ENCODE measurements at regions not wholly inside any gene's neighbourhood (a gene's known extent, or its start where the extent isn't known, plus 50 kb on each side); places are given as distances from the start of the nearest gene placed in this dataset.
A peak's percentile ranks its signal among the peaks of the same experiment; 100 is the strongest.
"Not testable (repeated sequence)": the region's sequence is repeated elsewhere in the genome, so short reads cannot be mapped to it uniquely, and the experiment has no call there.

- H3K9me3 ChIP-seq, result peaks cover 0 to 4% (median 0%) of the 10 kb centered on the region in 4 donors
- H3K27me3 ChIP-seq, result no peaks in the 10 kb centered on the region
- DNase-seq (ENCODE audit: extremely low spot score), result no peak
- H3K36me3 ChIP-seq, result no peaks in the 10 kb centered on the region
- no peak overlapping the region for H3K4me3 ChIP-seq
- H3K27ac ChIP-seq (replicated peaks in 1 of 4), result no peak overlapping the region
- no peaks in the 10 kb centered on the region for H3K4me1 ChIP-seq
- WGBS, result 90% methylated on average over 7 of the region's 7 CpGs
- no peak for TF ChIP-seq POLR2AphosphoS5 (IDR thresholded peaks at IDR 0.05)
- TF ChIP-seq CTCF (IDR thresholded peaks at IDR 0.05), result no peak
- no peak for TF ChIP-seq POLR2A (IDR thresholded peaks at IDR 0.05; ENCODE audit: low read depth)
- TF ChIP-seq EP300 (IDR thresholded peaks at IDR 0.05), result no peak
- intact Hi-C loops (cut with DNase I), result no loop called here
These were observed 111.1 kb upstream of the CAB39 start for GRCh38 chr2:230601510-230601909.

DNA sequence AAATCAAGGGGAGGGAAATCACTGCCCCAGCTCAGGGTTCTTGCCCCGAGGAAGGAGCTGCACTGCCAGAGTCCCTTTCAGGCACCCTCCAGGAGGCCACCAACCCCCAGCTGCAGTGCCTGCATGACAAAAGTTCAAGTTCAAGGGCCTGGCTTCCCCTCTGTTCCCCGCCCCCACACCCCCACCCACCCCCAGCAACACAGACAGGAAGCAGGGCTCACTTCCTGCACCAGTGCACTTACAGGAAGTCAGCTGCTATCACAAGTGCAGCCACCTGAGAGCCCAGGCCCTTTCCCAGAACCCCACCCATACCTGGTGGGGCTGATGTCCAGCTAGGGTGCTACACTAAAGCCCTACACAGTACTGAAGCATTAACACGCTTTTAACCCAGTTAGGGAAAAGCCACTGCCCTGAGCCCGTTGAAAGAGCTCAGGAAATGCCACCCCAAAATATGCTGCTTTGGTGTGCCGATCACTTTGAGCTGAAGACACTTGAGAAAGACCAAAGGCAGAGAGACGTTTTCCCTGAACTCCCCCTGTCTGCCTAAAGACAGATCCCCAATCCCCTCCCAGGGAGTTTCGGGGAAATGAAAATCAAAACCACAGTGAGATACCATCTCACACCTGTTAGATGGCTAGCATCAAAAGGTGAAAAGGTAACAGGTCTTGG lies 109.9 kb upstream of the CAB39 start:
- TF ChIP-seq POLR2A (IDR thresholded peaks at IDR 0.05; ENCODE audit: low read depth) (no peak), CTCF (IDR thresholded peaks at IDR 0.05) (no peak), EP300 (IDR thresholded peaks at IDR 0.05) (no peak), POLR2AphosphoS5 (IDR thresholded peaks at IDR 0.05) (no peak)
- 59% methylated on average over 5 of the region's 7 CpGs for WGBS
- Histone ChIP-seq H3K4me3 (no peak overlapping the region), H3K27ac (replicated peaks in 1 of 4) (no peak overlapping the region), H3K27me3 (no peaks in the 10 kb centered on the region), H3K4me1 (no peaks in the 10 kb centered on the region), H3K36me3 (no peaks in the 10 kb centered on the region), H3K9me3 (peaks cover 0 to 4% (median 0%) of the 10 kb centered on the region in 4 donors)
- intact Hi-C loops (cut with DNase I), result no loop called here
- no peak for DNase-seq (ENCODE audit: extremely low spot score)

- H3K4me1 ChIP-seq; H3K27me3 ChIP-seq; H3K27ac ChIP-seq (replicated peaks in 1 of 4); DNase-seq (ENCODE audit: extremely low spot score); intact Hi-C loops (cut with DNase I); H3K9me3 ChIP-seq; H3K36me3 ChIP-seq; H3K4me3 ChIP-seq: not testable (repeated sequence)
These were observed 109.3 kb upstream of the CAB39 start for GRCh38 chr2:230603317-230603716.

DNA sequence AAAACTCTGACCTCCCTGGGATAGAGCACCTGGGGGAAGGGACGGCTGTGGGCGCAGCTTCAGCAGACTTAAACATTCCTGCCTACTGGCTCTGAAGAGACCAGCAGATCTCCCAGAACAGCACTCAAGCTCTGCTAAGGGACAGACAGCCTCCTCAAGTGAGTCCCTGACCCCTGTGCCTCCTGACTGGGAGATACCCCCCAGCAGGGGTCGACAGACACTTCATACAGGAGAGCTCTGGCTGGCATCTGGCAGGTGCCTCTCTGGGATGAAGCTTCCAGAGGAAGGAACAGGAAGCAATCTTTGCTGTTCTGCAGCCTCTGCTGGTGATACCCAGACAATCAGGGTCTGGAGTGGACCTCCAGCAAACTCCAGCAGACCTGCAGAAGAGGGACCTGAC lies 108.5 kb upstream of the CAB39 start:
- H3K9me3 ChIP-seq; DNase-seq (ENCODE audit: extremely low spot score); intact Hi-C loops (cut with DNase I); H3K4me1 ChIP-seq; H3K27ac ChIP-seq (replicated peaks in 1 of 4); H3K27me3 ChIP-seq; H3K36me3 ChIP-seq; H3K4me3 ChIP-seq: not testable (repeated sequence)
- WGBS, result 80% methylated on average over 3 of the region's 3 CpGs

DNA sequence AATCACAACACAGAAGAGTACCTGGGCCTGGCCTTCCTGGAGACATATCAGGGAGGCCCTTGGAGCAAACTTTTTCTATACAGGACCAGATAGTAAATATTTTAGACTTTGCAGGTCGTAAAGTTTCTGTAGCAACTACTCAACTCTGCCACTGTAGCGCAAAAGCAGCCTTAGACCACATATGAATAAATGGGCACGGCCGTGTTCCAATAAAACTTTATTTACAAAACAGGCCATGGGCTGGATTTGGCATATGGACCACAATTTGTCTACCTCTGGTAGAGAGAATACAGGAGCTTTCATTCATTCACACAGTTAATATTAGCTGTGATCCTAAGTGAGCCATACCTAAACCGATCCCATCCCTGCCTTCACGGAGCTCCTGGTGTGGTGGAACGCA lies 98.6 kb upstream of the CAB39 start:
- intact Hi-C loops (cut with DNase I), result loop anchor here (5.0 kb wide), 1 partner anchor 607 kb away; no protein-coding TSS in a partner anchor
- Histone ChIP-seq H3K9me3 (no peaks in the 10 kb centered on the region), H3K27ac (replicated peaks in 1 of 4) (no peak overlapping the region), H3K4me3 (no peak overlapping the region), H3K4me1 (peaks cover 0 to 5% (median 0%) of the 10 kb centered on the region in 4 donors), H3K36me3 (no peaks in the 10 kb centered on the region), H3K27me3 (no peaks in the 10 kb centered on the region)
- TF ChIP-seq CTCF (IDR thresholded peaks at IDR 0.05) (no peak), POLR2A (IDR thresholded peaks at IDR 0.05; ENCODE audit: low read depth) (no peak)
- DNase-seq (ENCODE audit: extremely low spot score), result peak; percentile 62
- 92% methylated on average over 7 of the region's 7 CpGs for WGBS

GRCh38 chr2:230614913-230615332 lies 97.7 kb upstream of the CAB39 start:
- no peak for TF ChIP-seq CTCF (IDR thresholded peaks at IDR 0.05)
- Histone ChIP-seq H3K27me3 (no peaks in the 10 kb centered on the region), H3K4me1 (peaks cover 0 to 5% (median 0%) of the 10 kb centered on the region in 4 donors), H3K27ac (replicated peaks in 1 of 4) (no peak overlapping the region), H3K36me3 (no peaks in the 10 kb centered on the region), H3K4me3 (no peak overlapping the region), H3K9me3 (no peaks in the 10 kb centered on the region)
- intact Hi-C loops (cut with DNase I), result loop anchor here (5.0 kb wide), 1 partner anchor 608 kb away; no protein-coding TSS in a partner anchor
- DNase-seq (ENCODE audit: extremely low spot score), result peak; percentile 34
- 73% methylated on average over 6 of the region's 6 CpGs for WGBS

- H3K9me3 ChIP-seq; H3K27me3 ChIP-seq; H3K4me1 ChIP-seq; DNase-seq (ENCODE audit: extremely low spot score); H3K4me3 ChIP-seq; intact Hi-C loops (cut with DNase I); H3K36me3 ChIP-seq; H3K27ac ChIP-seq (replicated peaks in 1 of 4): not testable (repeated sequence)
- 74% methylated on average over 11 of the region's 11 CpGs for WGBS
These were observed 95.4 kb upstream of the CAB39 start for GRCh38 chr2:230617256-230617706.

Data from esophagus muscularis mucosa (tissue), 4 donors.